Fibroblast of upper back skin (primary cell): ENCODE measurements at regions not wholly inside any gene's neighbourhood (a gene's known extent, or its start where the extent isn't known, plus 50 kb on each side); places are given as distances from the start of the nearest gene placed in this dataset.
A peak's percentile ranks its signal among the peaks of the same experiment; 100 is the strongest.
"Not testable (repeated sequence)": the region's sequence is repeated elsewhere in the genome, so short reads cannot be mapped to it uniquely, and the experiment has no call there.

ENCODE experiments used
- DNase-seq: peaks from one replicate; pipeline ENCODE4 v3.0.0-alpha.2; 2013

DNA sequence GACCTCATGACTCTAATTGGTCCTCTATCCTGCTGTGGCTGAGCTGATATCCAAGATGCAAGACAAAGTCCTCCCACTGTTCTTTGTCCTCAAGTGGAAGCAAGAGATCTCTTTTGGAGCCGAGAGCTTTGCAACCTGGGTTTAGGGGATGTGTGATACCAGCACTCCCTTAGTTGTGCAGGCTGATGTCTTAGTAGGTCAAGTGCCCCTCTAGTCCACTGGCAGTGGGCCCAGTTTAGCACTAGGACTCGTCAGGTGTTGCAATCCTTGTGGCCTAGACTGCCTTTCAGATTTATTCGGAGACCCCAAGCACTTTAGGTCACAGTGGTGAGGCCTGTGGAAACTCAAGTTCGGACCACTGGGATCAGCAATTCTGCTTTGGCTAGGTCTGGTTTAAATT, 64.0 kb downstream of the GPRASP3 start:
- DNase-seq, result no peak

- no peak for DNase-seq
Measured at GRCh38 chrX:102787283-102787682, 66.7 kb downstream of the GPRASP3 start.

DNA sequence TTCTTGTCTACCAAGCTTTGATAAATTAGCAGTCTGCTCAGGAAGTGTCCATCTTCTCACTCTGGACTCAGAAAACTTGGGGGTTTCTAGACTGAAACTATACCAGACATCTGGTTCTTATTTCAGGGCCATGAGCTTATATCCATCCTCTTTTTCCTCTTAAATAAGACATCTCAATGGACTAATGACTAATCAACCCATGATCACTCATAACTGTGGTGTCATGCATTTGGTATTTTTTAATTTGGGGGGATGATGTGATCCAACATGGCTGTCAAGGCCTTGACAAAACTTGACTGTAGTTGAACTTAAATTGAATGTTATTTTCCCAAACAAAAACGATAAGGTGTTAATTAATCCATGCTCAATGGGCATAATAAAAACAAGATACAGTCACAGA, 87.8 kb downstream of the GPRASP3 start:
- DNase-seq, result peak; percentile 56

DNA sequence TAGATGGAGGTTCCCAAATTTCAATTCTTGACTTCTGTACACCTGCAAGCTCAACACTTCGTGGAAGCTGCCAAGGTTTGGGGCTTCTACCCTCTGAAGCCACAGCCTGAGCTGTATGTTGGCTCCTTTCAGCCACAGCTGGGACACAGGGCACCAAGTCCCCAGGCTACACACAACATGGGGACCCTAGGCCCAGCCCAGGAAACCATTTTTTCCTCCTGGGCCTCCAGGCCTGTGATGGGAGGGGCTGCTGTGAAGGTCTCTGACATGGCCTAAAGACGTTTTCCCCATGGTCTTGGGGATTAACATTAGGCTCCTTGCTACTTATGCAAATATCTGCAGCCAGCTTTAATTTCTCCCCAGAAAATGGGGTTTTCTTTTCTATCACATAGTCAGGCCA, 97.7 kb downstream of the GPRASP3 start:
- not testable (repeated sequence) for DNase-seq

- peak; percentile 62 for DNase-seq
Measured at GRCh38 chrX:102832661-102833060, 104.4 kb upstream of the RAB40AL start.

GRCh38 chrX:102833136-102833535, 103.9 kb upstream of the RAB40AL start:
- peak; percentile 49 for DNase-seq

DNA sequence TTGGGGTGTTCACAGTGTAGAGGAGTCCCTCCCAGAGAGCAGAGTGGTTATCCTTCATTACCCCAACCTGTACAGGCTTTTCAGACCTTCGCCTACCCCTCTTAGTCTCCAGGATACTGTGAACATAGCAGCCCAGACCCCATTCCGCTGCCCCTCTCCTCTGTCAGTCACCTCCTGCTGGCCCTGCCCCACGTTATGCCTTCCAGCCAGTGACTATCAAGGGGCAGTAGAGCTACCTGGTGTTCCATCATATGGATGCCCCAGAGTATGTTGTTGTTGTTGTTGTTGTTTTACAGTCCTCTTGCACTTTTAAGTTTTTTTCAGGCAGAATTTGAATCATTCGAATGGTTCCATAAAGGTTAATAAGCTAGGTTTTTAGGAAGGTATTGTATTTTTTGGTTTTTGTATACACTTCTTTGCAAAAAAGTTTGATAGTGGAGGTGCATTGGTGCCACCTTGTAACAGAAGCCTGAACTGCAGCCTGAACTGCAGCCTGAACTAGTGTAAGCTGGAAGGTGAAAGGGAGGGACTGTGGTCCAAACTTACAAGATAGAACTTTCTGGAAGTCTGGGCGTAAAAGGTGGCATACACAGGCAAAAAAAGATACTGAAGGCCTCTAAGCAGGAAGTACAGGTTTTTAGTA, 101.4 kb upstream of the RAB40AL start:
- DNase-seq, result peak; percentile 14

DNA sequence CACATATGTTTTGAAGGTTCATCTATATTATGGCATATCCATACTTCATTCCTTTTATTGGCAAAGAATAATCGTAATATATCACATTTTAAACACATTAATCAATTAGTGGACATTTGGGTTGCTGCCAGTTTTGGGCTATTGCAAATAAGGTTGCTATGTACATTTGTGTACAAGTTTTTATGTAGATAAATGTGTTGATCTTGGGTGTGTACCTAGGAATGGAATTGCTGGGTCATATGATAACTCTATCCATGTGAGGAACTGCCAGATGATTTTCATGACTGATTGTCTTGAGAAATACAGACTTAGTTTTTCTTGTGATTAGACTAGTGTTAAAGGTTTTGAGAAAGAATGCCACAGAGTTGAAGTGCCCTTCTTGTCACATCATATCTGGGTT, 99.2 kb upstream of the RAB40AL start:
- no peak for DNase-seq

DNA sequence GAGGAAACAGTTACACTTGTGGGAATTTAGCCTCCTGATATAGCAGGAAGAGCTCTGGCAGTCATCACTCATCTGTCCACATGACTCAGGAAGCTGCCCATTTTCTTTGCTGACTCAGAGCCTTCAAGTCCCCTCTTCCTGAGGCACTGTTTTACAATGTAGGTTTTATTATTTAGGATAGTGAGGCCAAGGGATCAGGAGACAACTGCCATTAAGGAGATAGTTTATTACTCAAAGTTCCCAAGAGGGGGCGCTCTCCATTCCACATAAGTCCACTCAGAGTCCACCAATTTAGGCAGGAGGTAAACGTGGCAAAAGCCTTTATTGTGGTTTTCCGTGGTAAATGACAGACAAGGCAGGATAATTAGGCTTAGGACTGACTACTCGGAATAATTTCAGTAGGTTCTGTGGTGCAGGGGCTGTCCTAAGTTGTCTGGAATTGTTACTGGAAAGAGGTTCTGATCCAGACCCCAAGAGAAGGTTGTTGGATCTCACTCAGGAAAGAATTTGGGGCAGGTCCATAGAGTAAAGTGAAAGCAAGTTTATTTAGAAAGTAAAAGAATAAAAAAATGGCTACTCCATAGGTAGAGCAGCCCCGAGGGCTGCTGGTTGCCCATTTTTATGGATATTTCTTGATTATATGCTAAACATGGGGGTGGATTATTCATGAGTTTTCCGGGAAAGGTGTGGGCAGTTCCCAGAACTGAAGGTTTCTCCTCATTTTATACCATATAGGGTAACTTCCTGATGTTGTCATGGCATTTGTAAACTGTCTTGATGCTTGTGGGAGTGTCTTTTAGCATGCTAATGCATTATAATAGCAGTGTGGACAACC, 96.0 kb upstream of the RAB40AL start:
- DNase-seq, result peak; percentile 38

- no peak for DNase-seq
Measured at GRCh38 chrX:102841706-102842003, 95.4 kb upstream of the RAB40AL start.

DNA sequence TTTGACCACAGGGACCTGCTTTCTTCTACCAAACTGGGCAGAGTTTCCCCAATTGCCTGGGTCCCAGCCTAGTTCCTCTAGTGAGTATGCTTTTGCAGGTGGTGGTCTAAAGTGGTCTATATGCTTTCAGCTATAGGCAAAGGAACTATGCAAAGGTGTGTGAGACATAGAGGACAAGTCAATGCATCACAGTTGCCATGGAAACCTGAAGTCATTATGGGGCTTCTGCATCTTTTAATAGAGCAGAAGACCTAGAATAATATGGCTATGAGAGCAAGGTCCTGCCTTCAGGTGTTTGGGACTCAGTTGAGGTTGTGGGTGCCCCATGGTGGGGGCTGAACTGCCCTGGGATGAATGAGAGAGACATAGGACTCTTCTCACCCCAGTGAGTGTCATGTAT, 92.1 kb upstream of the RAB40AL start:
- no peak for DNase-seq

GRCh38 chrX:102846544-102847236, 90.4 kb upstream of the RAB40AL start:
- peak; percentile 62 for DNase-seq

GRCh38 chrX:102847362-102847761, 89.7 kb upstream of the RAB40AL start:
- DNase-seq, result no peak

GRCh38 chrX:102849396-102849795, 87.7 kb upstream of the RAB40AL start:
- no peak for DNase-seq

- DNase-seq, result peak; percentile 33
Measured at GRCh38 chrX:102858826-102859549, 78.1 kb upstream of the RAB40AL start.

- DNase-seq, result no peak
Measured at GRCh38 chrX:102859550-102859871, 77.6 kb upstream of the RAB40AL start.

DNA sequence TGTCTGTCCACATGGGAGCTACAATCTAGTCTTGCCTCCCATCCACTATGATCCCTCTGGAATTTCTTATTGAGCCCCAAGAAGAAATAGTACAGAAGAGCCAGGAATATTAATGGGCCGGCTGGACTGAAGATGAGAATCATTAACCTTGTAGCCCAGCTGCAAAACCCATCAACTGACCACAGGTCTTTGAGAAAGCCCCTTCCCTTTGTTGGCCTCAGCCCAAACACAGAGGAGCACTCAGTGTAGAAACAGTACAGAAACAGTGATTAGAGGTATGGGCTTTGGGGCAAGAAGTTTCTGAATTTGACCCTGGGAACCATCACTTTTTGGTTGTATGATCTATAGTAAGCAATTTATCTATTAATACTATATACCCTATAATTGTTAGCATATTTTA, 76.8 kb upstream of the RAB40AL start:
- no peak for DNase-seq

DNA sequence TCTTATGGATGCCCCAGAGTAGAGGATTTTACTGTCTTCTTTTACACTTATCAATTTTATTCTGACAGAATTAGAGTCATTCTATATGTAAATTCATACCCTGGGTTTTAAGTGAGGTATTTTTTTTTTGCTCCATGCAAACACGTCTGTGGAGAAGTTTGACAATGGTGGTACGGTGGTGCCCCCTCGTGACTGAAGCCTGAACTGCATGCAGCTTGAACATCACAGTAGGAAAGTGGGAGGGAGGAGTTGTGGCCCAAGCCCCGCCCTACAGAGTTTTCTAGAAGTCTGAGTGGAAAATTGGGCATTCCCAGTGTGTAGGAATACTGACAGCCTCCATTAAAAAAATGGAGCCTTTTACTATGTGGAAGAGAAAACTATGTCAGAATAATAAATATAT, 73.3 kb upstream of the RAB40AL start:
- DNase-seq, result peak; percentile 74

DNA sequence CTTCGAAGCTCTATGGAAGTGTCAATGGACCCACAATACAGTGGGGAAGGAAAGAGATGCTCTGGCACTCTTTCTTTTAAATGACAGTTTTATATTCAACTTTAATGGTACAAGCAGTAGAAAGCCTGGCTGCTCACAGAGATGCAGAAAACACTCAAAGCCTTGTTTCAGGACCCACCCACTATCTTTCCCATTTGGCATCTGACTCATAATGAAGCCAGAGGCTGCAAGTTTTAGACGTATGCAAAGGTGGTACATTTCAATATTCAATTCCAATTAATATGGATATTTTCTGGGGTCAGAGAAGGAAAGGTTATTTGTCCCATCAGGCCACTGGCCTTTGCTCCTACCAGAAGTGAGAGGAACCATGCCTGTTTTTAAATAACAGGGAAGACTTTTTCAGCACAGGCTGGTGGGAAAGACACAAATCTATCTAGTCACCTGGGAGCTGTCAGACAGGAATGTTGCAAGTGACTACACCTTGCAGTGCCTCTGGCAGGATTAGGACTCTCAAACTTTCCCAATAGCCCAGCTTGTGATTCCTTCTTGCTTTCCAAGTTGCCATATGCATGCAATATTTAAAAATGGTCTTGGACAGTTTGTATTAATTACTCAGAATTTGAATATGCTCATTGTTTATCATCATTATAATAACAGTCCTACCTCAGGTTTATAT, 70.0 kb upstream of the RAB40AL start:
- DNase-seq, result no peak

- DNase-seq, result no peak
Measured at GRCh38 chrX:102883491-102883890, 53.6 kb upstream of the RAB40AL start.
